Esophagus muscularis mucosa (tissue), 4 donors: ENCODE measurements at regions not wholly inside any gene's neighbourhood (a gene's known extent, or its start where the extent isn't known, plus 50 kb on each side); places are given as distances from the start of the nearest gene placed in this dataset.

Experiments used
- EP300 ChIP-seq: sonication (generic); formaldehyde crosslinking; IDR thresholded peaks from one replicate; pipeline ENCODE4 v1.6.1; 2017; ENCODE audit warnings: antibody characterized with exemption
- POLR2A ChIP-seq: fragments of 450-650 bp; IDR thresholded peaks from one replicate; pipeline ENCODE4 v1.6.1; 2017; ENCODE audit warnings: antibody characterized with exemption, moderate library complexity, mild to moderate bottlenecking, low read depth
- POLR2AphosphoS5 ChIP-seq, 2 donors: sonication (generic); formaldehyde crosslinking; IDR thresholded peaks; one replicate each; pipeline ENCODE4 v1.6.1; 2017; ENCODE audit warnings: antibody characterized with exemption in 2 of 2
- TF ChIP-seq, protein P1 (sequence below), 3 experiments: fragments of 200-600 bp in 2 of 3; fragments of 450-650 bp in 1 of 3; sonication (generic) in 2 of 3; IDR thresholded peaks; one replicate each; pipeline ENCODE4 v1.5.1; 2017 to 2019; ENCODE audit warnings: antibody characterized with exemption in 3 of 3, mild to moderate bottlenecking in 2 of 3, moderate library complexity in 1 of 3

- TF ChIP-seq, protein P1, sequence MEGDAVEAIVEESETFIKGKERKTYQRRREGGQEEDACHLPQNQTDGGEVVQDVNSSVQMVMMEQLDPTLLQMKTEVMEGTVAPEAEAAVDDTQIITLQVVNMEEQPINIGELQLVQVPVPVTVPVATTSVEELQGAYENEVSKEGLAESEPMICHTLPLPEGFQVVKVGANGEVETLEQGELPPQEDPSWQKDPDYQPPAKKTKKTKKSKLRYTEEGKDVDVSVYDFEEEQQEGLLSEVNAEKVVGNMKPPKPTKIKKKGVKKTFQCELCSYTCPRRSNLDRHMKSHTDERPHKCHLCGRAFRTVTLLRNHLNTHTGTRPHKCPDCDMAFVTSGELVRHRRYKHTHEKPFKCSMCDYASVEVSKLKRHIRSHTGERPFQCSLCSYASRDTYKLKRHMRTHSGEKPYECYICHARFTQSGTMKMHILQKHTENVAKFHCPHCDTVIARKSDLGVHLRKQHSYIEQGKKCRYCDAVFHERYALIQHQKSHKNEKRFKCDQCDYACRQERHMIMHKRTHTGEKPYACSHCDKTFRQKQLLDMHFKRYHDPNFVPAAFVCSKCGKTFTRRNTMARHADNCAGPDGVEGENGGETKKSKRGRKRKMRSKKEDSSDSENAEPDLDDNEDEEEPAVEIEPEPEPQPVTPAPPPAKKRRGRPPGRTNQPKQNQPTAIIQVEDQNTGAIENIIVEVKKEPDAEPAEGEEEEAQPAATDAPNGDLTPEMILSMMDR (IDR thresholded peaks at IDR 0.05): no peak
- TF ChIP-seq POLR2AphosphoS5 (IDR thresholded peaks at IDR 0.05): no peak
- TF ChIP-seq EP300: no peak
- no peak for TF ChIP-seq POLR2A
Measured at GRCh38 chr13:34409496-34410182, 532.4 kb upstream of the NBEA start.
